Right lobe of liver (tissue), 6 donors: ENCODE measurements at regions not wholly inside any gene's neighbourhood (a gene's known extent, or its start where the extent isn't known, plus 50 kb on each side); places are given as distances from the start of the nearest gene placed in this dataset.
"Not testable (repeated sequence)": the region's sequence is repeated elsewhere in the genome, so short reads cannot be mapped to it uniquely, and the experiment has no call there.

Experiments
- ATAC-seq, 4 donors: fragments of 200-7000 bp; cut with Tn5 transposase; one replicate each; pipeline ENCODE4 v1.9.1; 2020; ENCODE audit warnings: mild to moderate bottlenecking in 4 of 4, moderate library complexity in 4 of 4
- DNase-seq, 3 donors: peaks; one replicate each; pipeline ENCODE4 v3.0.0-alpha.2; 2020
- H3K27ac ChIP-seq, 3 donors: fragments of 200-600 bp; one replicate each; pipeline ENCODE4 v1.8.0; 2022
- H3K27me3 ChIP-seq, 2 donors: fragments of 200-600 bp; one replicate each; pipeline ENCODE4 v1.8.0; 2022
- H3K36me3 ChIP-seq, 4 donors: fragments of 200-600 bp; sonication (generic) in 1 of 4; one replicate each; pipeline versions ENCODE4 v1.5.1 to v1.8.0; 2017 to 2022; ENCODE audit warnings: control low read depth in 1 of 4
- H3K4me1 ChIP-seq, 4 donors: fragments of 200-600 bp; sonication (generic) in 1 of 4; one replicate each; pipeline versions ENCODE4 v1.5.1 to v1.8.0; 2017 to 2022; ENCODE audit warnings: control low read depth in 1 of 4
- H3K4me3 ChIP-seq, 3 donors: fragments of 200-600 bp; one replicate each; pipeline ENCODE4 v1.8.0; 2022
- H3K9me3 ChIP-seq, 4 donors: fragments of 200-600 bp; sonication (generic) in 1 of 4; one replicate each; pipeline versions ENCODE4 v1.5.1 to v1.8.0; 2017 to 2022; ENCODE audit warnings: control low read depth in 1 of 4
- CTCF ChIP-seq, 4 donors: fragments of 200-600 bp in 3 of 4; fragments of 450-650 bp in 1 of 4; IDR thresholded peaks; one replicate each; pipeline versions ENCODE4 v1.5.1 to v1.8.0; 2016 to 2022; ENCODE audit warnings: antibody characterized with exemption in 4 of 4, mild to moderate bottlenecking in 2 of 4
- POLR2A ChIP-seq: fragments of 450-650 bp; IDR thresholded peaks from one replicate; pipeline ENCODE4 v1.6.1; 2017; ENCODE audit warnings: antibody characterized with exemption, mild to moderate bottlenecking
- whole genome bisulfite sequencing: methylation state at CpG from one replicate; pipeline ENCODE4 v1.1.6; 2018; ENCODE audit warnings: low coverage, low lambda C conversion rate; ENCODE audit not compliant: insufficient coverage; ENCODE audit errors: missing lambda C conversion rate; 5-methylcytosine and 5-hydroxymethylcytosine counted together
- intact Hi-C, 2 donors: fragments of 100-400 bp; cut with DNase I; formaldehyde crosslinking; loops; one replicate each; pipeline versions ENCODE4 v1.11.2 to v1.14.1; 2022
- donor health status: DM: no; HTN: yes; CAD: no.
- donor health status: DM: no; HTN: no; CAD: no.
- donor health status: DM: no; HTN: no; CAD: no.
- donor health status: DM: no; HTN: yes; CAD: no.
- donor health status: DM: no; HTN: yes; CAD: no.

- no peaks in the 10 kb centered on the region for H3K4me1 ChIP-seq
- H3K27me3 ChIP-seq: no peaks in the 10 kb centered on the region
- DNase-seq: no peak
- no peak overlapping the region for H3K4me3 ChIP-seq
- H3K36me3 ChIP-seq: no peaks in the 10 kb centered on the region
- H3K27ac ChIP-seq: no peak overlapping the region
- WGBS: 48% methylated on average over 4 of the region's 4 CpGs
- intact Hi-C loops: no loop called here
- H3K9me3 ChIP-seq: no peaks in the 10 kb centered on the region
- no peak for TF ChIP-seq POLR2A
- TF ChIP-seq CTCF (IDR thresholded peaks at IDR 0.05): no peak
- no peak for ATAC-seq
Measured at GRCh38 chr5:156076912-156077311, 250.1 kb upstream of the SGCD start.

GRCh38 chr5:156087577-156088110 lies 239.3 kb upstream of the SGCD start:
- H3K9me3 ChIP-seq: no peaks in the 10 kb centered on the region
- no peak for ATAC-seq
- intact Hi-C loops: no loop called here
- no peaks in the 10 kb centered on the region for H3K4me1 ChIP-seq
- H3K27me3 ChIP-seq: no peaks in the 10 kb centered on the region
- H3K4me3 ChIP-seq: no peak overlapping the region
- no peak overlapping the region for H3K27ac ChIP-seq
- H3K36me3 ChIP-seq: no peaks in the 10 kb centered on the region
- no peak for DNase-seq
- TF ChIP-seq CTCF (IDR thresholded peaks at IDR 0.05) (no peak), POLR2A (no peak)
- WGBS: 56% methylated on average over 4 of the region's 5 CpGs

- intact Hi-C loops, ATAC-seq, H3K4me1 ChIP-seq, H3K4me3 ChIP-seq, DNase-seq, H3K9me3 ChIP-seq, H3K27me3 ChIP-seq, H3K36me3 ChIP-seq, H3K27ac ChIP-seq: not testable (repeated sequence)
- 77% methylated on average over 8 of the region's 10 CpGs for WGBS
Measured at GRCh38 chr5:156089955-156090940, 236.7 kb upstream of the SGCD start.

GRCh38 chr5:156093024-156093423 lies 233.9 kb upstream of the SGCD start:
- no peaks in the 10 kb centered on the region for H3K9me3 ChIP-seq
- ATAC-seq (no peak), DNase-seq (no peak)
- TF ChIP-seq CTCF (IDR thresholded peaks at IDR 0.05) (no peak), POLR2A (no peak)
- H3K27me3 ChIP-seq: no peaks in the 10 kb centered on the region
- no peaks in the 10 kb centered on the region for H3K4me1 ChIP-seq
- WGBS: 58% methylated on average over 2 of the region's 2 CpGs
- H3K36me3 ChIP-seq: no peaks in the 10 kb centered on the region
- intact Hi-C loops: no loop called here
- no peak overlapping the region for H3K4me3 ChIP-seq
- no peak overlapping the region for H3K27ac ChIP-seq

GRCh38 chr5:156094001-156094400 lies 233.0 kb upstream of the SGCD start:
- ATAC-seq: no peak
- 73% methylated on average over 4 of the region's 4 CpGs for WGBS
- no peaks in the 10 kb centered on the region for H3K9me3 ChIP-seq
- no peaks in the 10 kb centered on the region for H3K4me1 ChIP-seq
- H3K4me3 ChIP-seq: no peak overlapping the region
- H3K36me3 ChIP-seq: no peaks in the 10 kb centered on the region
- intact Hi-C loops: no loop called here
- no peak for DNase-seq
- no peaks in the 10 kb centered on the region for H3K27me3 ChIP-seq
- no peak for TF ChIP-seq POLR2A
- TF ChIP-seq CTCF (IDR thresholded peaks at IDR 0.05): no peak
- no peak overlapping the region for H3K27ac ChIP-seq
